KMS-11 (cell line): ENCODE measurements at regions not wholly inside any gene's neighbourhood (a gene's known extent, or its start where the extent isn't known, plus 50 kb on each side); places are given as distances from the start of the nearest gene placed in this dataset.

Experiments
- H2AFZ ChIP-seq: fragments of 200-600 bp; sonication (generic); 2 replicates; pipeline ENCODE4 v1.6.1; 2016; ENCODE audit warnings: antibody characterized with exemption, mixed run types, low read depth
- H3K27ac ChIP-seq: fragments of 200-600 bp; sonication (generic); 2 replicates; pipeline ENCODE4 v1.6.1; 2016; ENCODE audit warnings: mild to moderate bottlenecking, mixed run types
- H3K27me3 ChIP-seq: fragments of 200-600 bp; sonication (generic); 2 replicates; pipeline ENCODE4 v1.6.1; 2017; ENCODE audit warnings: mild to moderate bottlenecking, low read depth, mixed run types, moderate library complexity; ENCODE audit not compliant: insufficient read depth
- H3K36me3 ChIP-seq: fragments of 200-600 bp; sonication (generic); 2 replicates; pipeline ENCODE4 v1.6.1; 2017; ENCODE audit warnings: mild to moderate bottlenecking, mixed run types; ENCODE audit not compliant: insufficient read depth
- H3K4me1 ChIP-seq: fragments of 200-600 bp; sonication (generic); 2 replicates; pipeline ENCODE4 v1.6.1; 2016; ENCODE audit warnings: mild to moderate bottlenecking, low read depth, mixed run types; ENCODE audit not compliant: poor library complexity, severe bottlenecking
- H3K4me2 ChIP-seq: fragments of 200-600 bp; sonication (generic); 2 replicates; pipeline ENCODE4 v1.7.0; 2016; ENCODE audit warnings: mild to moderate bottlenecking, mixed run types
- H3K4me3 ChIP-seq: fragments of 200-600 bp; sonication (generic); IDR thresholded peaks from 2 replicates; pipeline ENCODE4 v1.6.1; 2017; ENCODE audit warnings: low read depth, low read length, mixed read lengths; ENCODE audit not compliant: insufficient read depth
- H3K79me2 ChIP-seq: fragments of 200-600 bp; sonication (generic); 2 replicates; pipeline ENCODE4 v1.6.1; 2016; ENCODE audit warnings: low read depth, mixed run types; ENCODE audit not compliant: insufficient read depth
- H3K9ac ChIP-seq: fragments of 200-600 bp; sonication (generic); 2 replicates; pipeline ENCODE4 v1.6.1; 2016; ENCODE audit warnings: mild to moderate bottlenecking, mixed run types
- H4K20me1 ChIP-seq: fragments of 200-600 bp; sonication (generic); 2 replicates; pipeline ENCODE4 v1.6.1; 2016; ENCODE audit warnings: mild to moderate bottlenecking, mixed run types; ENCODE audit not compliant: insufficient read depth
- CTCF ChIP-seq: fragments of 200-600 bp; sonication (generic); conservative IDR thresholded peaks from 2 replicates; pipeline ENCODE4 v1.6.1; 2017; ENCODE audit warnings: low read depth, mild to moderate bottlenecking, antibody characterized with exemption, low read length, moderate library complexity, mixed read lengths

GRCh38 chr18:42298759-42299675, 344.0 kb downstream of the PIK3C3 start:
- H3K27ac ChIP-seq = no peak overlapping the region
- no peaks in the 10 kb centered on the region for H4K20me1 ChIP-seq
- H3K9ac ChIP-seq = no peak overlapping the region
- TF ChIP-seq CTCF = peak; percentile 95
- H3K4me3 ChIP-seq = no peak overlapping the region
- no peak overlapping the region for H3K4me2 ChIP-seq
- H3K4me1 ChIP-seq = no peaks in the 10 kb centered on the region
- no peaks in the 10 kb centered on the region for H3K79me2 ChIP-seq
- no peaks in the 10 kb centered on the region for H3K36me3 ChIP-seq
- no peaks in the 10 kb centered on the region for H3K27me3 ChIP-seq
- no peak overlapping the region for H2AFZ ChIP-seq

GRCh38 chr18:42305869-42306593, 351.0 kb downstream of the PIK3C3 start:
- H2AFZ ChIP-seq = no peak overlapping the region
- no peaks in the 10 kb centered on the region for H3K27me3 ChIP-seq
- no peak for TF ChIP-seq CTCF
- no peak overlapping the region for H3K9ac ChIP-seq
- no peaks in the 10 kb centered on the region for H3K36me3 ChIP-seq
- no peaks in the 10 kb centered on the region for H3K4me1 ChIP-seq
- H3K4me3 ChIP-seq = no peak overlapping the region
- H3K4me2 ChIP-seq = no peak overlapping the region
- H3K79me2 ChIP-seq = no peaks in the 10 kb centered on the region
- no peak overlapping the region for H3K27ac ChIP-seq
- H4K20me1 ChIP-seq = no peaks in the 10 kb centered on the region

- no peaks in the 10 kb centered on the region for H3K27me3 ChIP-seq
- H2AFZ ChIP-seq = no peak overlapping the region
- no peaks in the 10 kb centered on the region for H3K4me1 ChIP-seq
- H3K9ac ChIP-seq = no peak overlapping the region
- H3K27ac ChIP-seq = no peak overlapping the region
- H4K20me1 ChIP-seq = no peaks in the 10 kb centered on the region
- H3K4me2 ChIP-seq = no peak overlapping the region
- H3K79me2 ChIP-seq = no peaks in the 10 kb centered on the region
- no peak overlapping the region for H3K4me3 ChIP-seq
- TF ChIP-seq CTCF = no peak
- no peaks in the 10 kb centered on the region for H3K36me3 ChIP-seq
These were observed 351.6 kb downstream of the PIK3C3 start for GRCh38 chr18:42306594-42306980.

- H3K4me2 ChIP-seq = no peak overlapping the region
- H3K36me3 ChIP-seq = no peaks in the 10 kb centered on the region
- H3K4me3 ChIP-seq = no peak overlapping the region
- H2AFZ ChIP-seq = no peak overlapping the region
- no peak overlapping the region for H3K9ac ChIP-seq
- H3K27ac ChIP-seq = no peak overlapping the region
- no peaks in the 10 kb centered on the region for H3K4me1 ChIP-seq
- no peaks in the 10 kb centered on the region for H3K79me2 ChIP-seq
- no peaks in the 10 kb centered on the region for H3K27me3 ChIP-seq
- no peaks in the 10 kb centered on the region for H4K20me1 ChIP-seq
- TF ChIP-seq CTCF = no peak
These were observed 355.9 kb downstream of the PIK3C3 start for GRCh38 chr18:42310956-42311355.
